NOMO-1 (cell line): ENCODE measurements at regions not wholly inside any gene's neighbourhood (a gene's known extent, or its start where the extent isn't known, plus 50 kb on each side); places are given as distances from the start of the nearest gene placed in this dataset.
"Not testable (repeated sequence)": the region's sequence is repeated elsewhere in the genome, so short reads cannot be mapped to it uniquely, and the experiment has no call there.

Source experiments
- DNase-seq, 2 experiments: peaks; one replicate each; lab custom pipeline; 2025; ENCODE audit not compliant: unreplicated experiment in 2 of 2; lab: John Stamatoyannopoulos, UW

DNA sequence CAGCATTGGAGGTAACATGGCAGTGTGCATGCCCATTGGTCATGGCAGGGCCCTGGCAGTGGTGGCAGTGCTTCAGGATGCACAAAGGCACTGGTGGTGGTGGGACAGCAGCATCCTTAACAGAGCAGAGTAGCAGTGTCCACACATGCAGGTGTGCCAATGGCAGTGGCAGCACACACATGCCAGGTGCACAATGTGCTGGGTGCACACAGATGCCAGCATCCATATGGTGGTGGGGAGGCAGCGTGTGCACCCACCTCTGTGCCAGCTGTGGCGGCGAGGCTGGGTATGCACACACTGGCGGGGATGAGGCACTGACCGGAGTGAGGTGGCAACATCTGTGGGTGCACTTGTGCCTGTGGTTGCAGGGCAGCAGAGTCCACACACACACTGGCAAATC, 150.6 kb downstream of the SI start:
- no peak for DNase-seq

GRCh38 chr3:164918905-164919304, 159.4 kb downstream of the SI start:
- no peak for DNase-seq

DNA sequence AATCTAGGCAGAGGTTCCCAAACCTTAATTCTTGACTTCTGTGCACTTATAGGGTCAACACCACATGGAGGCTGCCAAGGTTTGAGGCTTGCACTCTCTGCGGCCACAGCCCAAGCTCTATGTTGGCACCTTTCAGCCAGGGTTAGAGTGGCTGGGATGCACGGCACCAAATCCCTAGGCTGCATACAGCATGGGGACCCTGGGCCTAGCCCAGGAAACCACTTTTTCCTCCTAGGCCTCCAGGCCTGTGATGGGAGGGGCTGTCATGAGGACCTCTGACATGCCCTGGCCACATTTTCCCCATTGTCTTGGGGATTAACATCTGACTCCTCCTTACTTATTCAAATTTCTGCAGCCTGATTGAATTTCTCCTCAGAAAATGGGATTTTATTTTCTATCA, 165.4 kb downstream of the SI start:
- DNase-seq: no peak

DNA sequence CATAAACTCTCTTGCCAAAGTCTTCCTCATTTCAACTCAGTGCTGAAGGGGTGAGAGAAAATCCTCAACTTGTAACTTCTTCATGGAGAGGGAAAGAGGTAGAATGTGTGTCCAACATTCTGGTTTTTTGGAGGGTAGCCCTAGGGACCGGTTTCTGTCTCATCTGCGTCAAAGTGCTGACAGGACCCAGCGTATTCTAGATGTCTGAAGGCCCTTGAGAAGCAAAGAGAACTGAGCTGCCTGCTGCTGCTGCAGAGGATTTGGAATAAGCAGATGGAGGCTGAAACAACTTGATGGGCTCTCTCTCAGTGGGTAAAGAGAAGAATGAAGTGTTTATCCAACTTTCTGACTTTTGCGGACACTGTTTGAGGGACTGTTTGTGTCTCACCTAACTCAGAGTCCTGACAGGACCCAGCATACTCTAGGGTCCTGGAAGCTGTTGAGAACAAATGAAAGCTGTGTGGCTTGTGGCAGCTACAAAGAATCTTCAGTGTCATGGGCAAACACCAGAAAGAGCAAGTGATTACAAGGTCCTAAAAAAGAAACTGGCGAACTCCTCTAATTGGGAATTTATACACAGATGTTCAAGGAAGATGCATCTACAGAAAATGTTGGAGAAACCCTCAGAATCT, 174.4 kb downstream of the SI start:
- DNase-seq: no peak

DNA sequence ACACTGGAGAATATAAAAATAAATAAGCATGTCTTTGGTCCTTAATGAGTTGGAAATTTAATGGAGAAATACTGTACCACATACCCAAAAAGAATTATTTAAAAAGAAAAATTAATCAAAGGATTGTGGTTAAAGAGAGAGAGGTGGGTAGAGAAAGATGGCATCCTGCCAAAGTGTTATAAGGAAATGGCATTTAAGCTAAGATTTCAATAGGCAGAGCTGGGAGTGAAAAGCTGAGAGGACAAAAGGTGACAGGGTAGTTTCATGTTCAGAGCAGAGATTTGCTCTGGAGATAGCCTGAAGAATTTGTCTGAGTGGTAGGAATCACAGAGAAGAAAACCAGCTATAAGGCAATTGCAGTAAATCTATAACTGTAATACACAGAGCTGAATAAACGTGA, 181.0 kb downstream of the SI start:
- DNase-seq: no peak

- DNase-seq: no peak
These were observed 188.2 kb downstream of the SI start for GRCh38 chr3:164890061-164890460.

DNA sequence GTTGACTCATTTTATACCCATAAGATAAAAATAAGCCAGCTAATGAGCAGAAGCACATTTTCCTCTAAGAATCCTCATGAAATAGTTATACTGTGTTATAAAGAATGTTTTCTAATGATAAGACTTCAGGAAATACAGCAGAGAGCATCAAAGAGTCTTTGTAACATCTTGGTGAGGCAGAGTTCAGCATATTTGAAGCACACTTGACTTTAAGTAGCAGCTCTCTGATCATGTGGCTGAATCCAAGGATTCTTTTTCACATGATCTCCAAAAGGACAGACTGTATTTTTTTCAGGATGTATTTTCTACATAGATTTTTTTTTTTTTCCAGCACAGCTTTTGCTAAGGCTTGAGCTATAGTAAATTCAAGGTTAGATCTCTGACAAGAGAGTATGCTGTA, 195.1 kb downstream of the SI start:
- no peak for DNase-seq

GRCh38 chr3:164879201-164879600, 199.1 kb downstream of the SI start:
- DNase-seq: no peak

- DNase-seq: no peak
These were observed 213.8 kb downstream of the SI start for GRCh38 chr3:164864454-164864853.

GRCh38 chr3:164852866-164853265, 225.4 kb downstream of the SI start:
- DNase-seq: no peak

DNA sequence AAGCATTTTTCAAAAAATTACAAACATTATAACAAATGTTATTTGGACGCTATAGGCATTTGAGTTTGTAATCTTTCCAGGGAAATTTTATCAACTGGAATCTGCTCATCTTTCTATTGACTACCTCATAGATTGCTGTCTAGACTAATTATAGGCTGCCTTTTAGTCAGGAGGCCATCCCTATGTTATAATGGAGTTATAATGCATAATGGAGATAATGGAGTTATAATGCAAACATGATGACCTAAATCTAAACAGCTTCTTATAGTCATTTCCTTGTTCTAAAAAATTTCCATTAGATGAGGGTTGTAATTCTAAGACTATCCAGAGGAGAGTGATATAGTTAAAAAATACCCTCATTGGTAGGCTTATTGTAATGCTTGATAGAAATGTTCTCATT, 226.4 kb downstream of the SI start:
- DNase-seq: no peak

DNA sequence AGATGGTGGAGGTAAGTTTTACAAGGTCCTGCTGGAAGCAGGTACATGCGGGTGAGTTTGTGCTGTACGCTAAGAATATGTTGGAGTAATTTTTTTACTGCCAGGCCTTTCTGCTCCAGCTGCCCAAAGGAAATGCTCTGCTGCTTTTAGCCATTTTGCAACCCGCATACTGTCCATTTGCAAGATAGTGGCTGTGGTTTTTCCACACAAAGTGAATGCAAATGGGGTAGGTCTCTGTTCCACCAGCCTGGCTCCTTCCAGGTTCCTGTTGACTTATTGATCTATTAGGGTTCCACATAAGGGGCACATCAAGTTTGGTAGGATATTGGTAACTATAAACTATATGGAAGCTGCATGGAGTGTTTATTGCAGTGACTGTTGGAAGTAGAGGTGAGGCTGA, 227.1 kb downstream of the SI start:
- DNase-seq: no peak

- DNase-seq: no peak
These were observed 229.4 kb downstream of the SI start for GRCh38 chr3:164848923-164849322.

DNA sequence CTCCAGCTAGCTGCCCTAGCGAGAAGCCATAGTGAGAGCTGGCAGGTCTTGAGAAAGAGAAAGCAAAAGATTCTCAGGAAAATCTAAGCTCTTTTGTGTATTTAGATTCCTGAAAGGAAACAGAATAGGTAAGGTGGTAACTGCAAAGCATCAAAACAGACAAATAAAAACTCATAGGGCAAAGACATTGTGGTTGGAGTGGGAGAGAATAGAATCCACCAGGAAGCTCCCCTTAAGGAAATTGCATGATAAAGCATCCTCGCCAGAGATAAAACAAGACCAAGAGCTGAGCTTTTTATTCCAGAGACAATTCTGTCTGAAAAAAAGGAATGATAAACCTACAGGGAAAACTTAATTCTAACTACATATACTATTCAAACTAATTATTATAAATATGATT, 232.6 kb downstream of the SI start:
- DNase-seq: no peak

GRCh38 chr3:164832216-164832615, 246.1 kb downstream of the SI start:
- no peak for DNase-seq

- DNase-seq: no peak
These were observed 260.0 kb downstream of the SI start for GRCh38 chr3:164818318-164818717.

GRCh38 chr3:164814106-164814505, 264.2 kb downstream of the SI start:
- DNase-seq: no peak

DNA sequence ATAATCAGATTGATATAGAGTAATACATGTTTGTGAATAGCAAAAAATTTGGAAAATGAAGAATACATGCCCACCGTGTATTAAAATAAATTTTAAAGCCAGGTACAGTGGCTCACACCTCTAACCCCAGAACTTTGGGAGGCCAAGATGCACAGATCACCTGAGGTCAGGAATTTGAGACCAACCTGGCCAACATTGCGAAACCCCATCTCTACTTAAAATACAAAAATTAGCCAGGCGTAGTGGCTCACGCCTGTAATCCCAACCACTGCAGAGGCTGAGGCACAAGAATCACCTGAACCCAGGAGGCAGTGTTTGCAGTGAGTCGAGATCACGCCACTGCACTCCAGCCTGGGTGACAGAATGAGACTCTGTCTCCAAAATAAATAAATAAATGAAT, 266.3 kb downstream of the SI start:
- no peak for DNase-seq

DNA sequence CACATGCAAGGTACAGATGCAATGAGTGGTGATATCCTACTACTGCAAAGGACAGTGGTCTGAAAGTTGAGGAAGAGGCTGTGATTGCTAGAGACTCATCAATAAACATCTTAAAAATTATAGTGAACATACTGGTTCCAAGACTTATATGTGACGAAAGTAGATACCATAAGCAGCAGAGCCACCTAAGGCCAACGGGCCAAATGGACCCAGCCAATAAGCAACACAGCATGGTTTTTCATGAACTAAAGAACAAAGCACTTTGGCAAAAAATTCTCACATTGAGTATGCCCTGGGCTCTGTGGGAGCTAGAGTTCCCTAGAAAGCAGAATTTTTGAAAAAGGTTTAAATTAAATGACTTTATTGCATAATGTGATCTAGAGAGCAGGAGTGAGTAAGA, 272.1 kb downstream of the SI start:
- DNase-seq: no peak

DNA sequence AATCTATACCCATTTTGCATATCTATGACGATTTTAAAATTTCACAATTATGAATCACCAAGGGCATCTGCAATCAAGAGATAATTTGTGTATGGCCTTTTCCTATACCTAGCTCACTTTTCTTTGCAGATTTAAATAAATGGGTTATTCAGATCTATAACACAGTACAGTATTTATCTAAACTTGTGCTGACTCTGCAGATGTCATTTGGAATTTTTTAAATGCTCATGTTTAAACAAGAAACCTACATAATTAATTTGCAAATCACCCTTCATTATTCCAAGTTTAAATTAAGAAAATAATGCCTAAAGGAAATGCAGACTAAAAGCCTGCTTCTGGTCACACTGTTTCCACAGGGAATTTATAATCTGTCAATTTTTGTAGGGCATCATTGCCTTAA, 284.2 kb downstream of the SI start:
- no peak for DNase-seq

- no peak for DNase-seq
These were observed 287.0 kb downstream of the SI start for GRCh38 chr3:164791263-164791662.

GRCh38 chr3:164784407-164784806, 293.9 kb downstream of the SI start:
- DNase-seq: not testable (repeated sequence)

DNA sequence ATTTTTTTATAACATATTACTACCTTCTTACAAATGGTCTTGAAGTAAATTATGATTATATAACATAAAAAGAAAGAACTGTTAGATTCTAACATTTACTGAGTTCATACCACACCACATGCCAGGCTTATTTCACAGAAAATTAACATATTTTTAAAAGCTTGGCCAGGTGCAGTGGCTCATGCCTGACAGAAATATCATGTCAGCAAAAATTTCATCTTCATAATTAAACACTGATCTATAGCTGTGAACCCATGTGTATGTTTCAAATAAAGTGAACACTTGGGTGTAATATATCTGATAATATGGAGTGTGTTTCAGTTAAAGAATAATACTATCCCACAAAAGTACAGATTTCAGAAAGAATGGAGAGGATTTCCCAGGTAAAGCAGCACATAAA, 296.5 kb downstream of the SI start:
- no peak for DNase-seq
